ENCODE measurements at regions not wholly inside any gene's neighbourhood (a gene's known extent, or its start where the extent isn't known, plus 50 kb on each side); places are given as distances from the start of the nearest gene placed in this dataset.
"Not testable (repeated sequence)": the region's sequence is repeated elsewhere in the genome, so short reads cannot be mapped to it uniquely, and the experiment has no call there.

- H3K27me3 Mint-ChIP-seq (ENCODE audit: low read depth, poor library complexity) = no peaks in the 10 kb centered on the region
- H3K27ac Mint-ChIP-seq = no peak overlapping the region
- DNase-seq = no peak
Observed at GRCh38 chrX:83416273-83416672, 91.8 kb upstream of the POU3F4 start.

GRCh38 chrX:83419030-83419792 is 88.9 kb upstream of the POU3F4 start:
- H3K4me3 Mint-ChIP-seq = no peak overlapping the region
- H3K4me1 Mint-ChIP-seq = no peaks in the 10 kb centered on the region
- H3K9me3 Mint-ChIP-seq = peaks cover 53% of the 10 kb centered on the region
- no peak for DNase-seq
- no peaks in the 10 kb centered on the region for H3K36me3 Mint-ChIP-seq (ENCODE audit: low read depth)
- peaks cover 4% of the 10 kb centered on the region for H3K27me3 Mint-ChIP-seq (ENCODE audit: low read depth, poor library complexity)
- no peak for TF ChIP-seq CTCF (IDR thresholded peaks at IDR 0.05)
- H3K27ac Mint-ChIP-seq = no peak overlapping the region

More at GRCh38 chrX:83416273-83416672, 91.8 kb upstream of the POU3F4 start:
- peaks cover 36% of the 10 kb centered on the region for H3K9me3 Mint-ChIP-seq
- no peaks in the 10 kb centered on the region for H3K36me3 Mint-ChIP-seq (ENCODE audit: low read depth)
- TF ChIP-seq CTCF (IDR thresholded peaks at IDR 0.05) = no peak
- no peak overlapping the region for H3K4me3 Mint-ChIP-seq
- H3K4me1 Mint-ChIP-seq = no peaks in the 10 kb centered on the region

GRCh38 chrX:83422836-83423235 is 85.3 kb upstream of the POU3F4 start:
- no peak overlapping the region for H3K4me3 Mint-ChIP-seq
- DNase-seq = no peak
- no peak for TF ChIP-seq CTCF (IDR thresholded peaks at IDR 0.05)
- H3K27me3 Mint-ChIP-seq (ENCODE audit: low read depth, poor library complexity) = peaks cover 4% of the 10 kb centered on the region
- peaks cover 70% of the 10 kb centered on the region for H3K9me3 Mint-ChIP-seq
- no peaks in the 10 kb centered on the region for H3K4me1 Mint-ChIP-seq
- no peaks in the 10 kb centered on the region for H3K36me3 Mint-ChIP-seq (ENCODE audit: low read depth)
- H3K27ac Mint-ChIP-seq = no peak overlapping the region

GRCh38 chrX:83442552-83442951 is 65.5 kb upstream of the POU3F4 start:
- not testable (repeated sequence) for H3K27me3 Mint-ChIP-seq (ENCODE audit: low read depth, poor library complexity); H3K4me3 Mint-ChIP-seq; H3K27ac Mint-ChIP-seq; H3K36me3 Mint-ChIP-seq (ENCODE audit: low read depth); DNase-seq; H3K4me1 Mint-ChIP-seq
- H3K9me3 Mint-ChIP-seq = peaks cover 54% of the 10 kb centered on the region

GRCh38 chrX:83446355-83446754 is 61.7 kb upstream of the POU3F4 start:
- H3K36me3 Mint-ChIP-seq (ENCODE audit: low read depth) = no peaks in the 10 kb centered on the region
- H3K27me3 Mint-ChIP-seq (ENCODE audit: low read depth, poor library complexity) = peaks cover 4% of the 10 kb centered on the region
- no peak for DNase-seq
- no peak overlapping the region for H3K4me3 Mint-ChIP-seq
- H3K9me3 Mint-ChIP-seq = peaks cover 52% of the 10 kb centered on the region
- no peaks in the 10 kb centered on the region for H3K4me1 Mint-ChIP-seq
- no peak for TF ChIP-seq CTCF (IDR thresholded peaks at IDR 0.05)
- no peak overlapping the region for H3K27ac Mint-ChIP-seq

Measured in nephron progenitor cell (in vitro differentiated cells).